ENCODE measurements at regions not wholly inside any gene's neighbourhood (a gene's known extent, or its start where the extent isn't known, plus 50 kb on each side); places are given as distances from the start of the nearest gene placed in this dataset.

GRCh38 chr4:34939073-34939472, 1305.2 kb downstream of the ARAP2 start:
- Mint-ChIP-seq H3K9me3 (no peaks in the 10 kb centered on the region), H3K4me1 (no peaks in the 10 kb centered on the region), H3K27me3 (ENCODE audit: low read depth) (no peaks in the 10 kb centered on the region), H3K4me3 (no peak overlapping the region), H3K36me3 (ENCODE audit: low read depth) (no peaks in the 10 kb centered on the region), H3K27ac (no peak overlapping the region)
- TF ChIP-seq CTCF (IDR thresholded peaks at IDR 0.05; ENCODE audit: unreplicated experiment in 3 of 3), result no peak

GRCh38 chr4:34943741-34944386, 1300.5 kb downstream of the ARAP2 start:
- Mint-ChIP-seq H3K36me3 (ENCODE audit: low read depth) (no peaks in the 10 kb centered on the region), H3K9me3 (no peaks in the 10 kb centered on the region), H3K4me1 (no peaks in the 10 kb centered on the region), H3K4me3 (no peak overlapping the region), H3K27me3 (ENCODE audit: low read depth) (no peaks in the 10 kb centered on the region), H3K27ac (no peak overlapping the region)
- no peak for TF ChIP-seq CTCF (IDR thresholded peaks at IDR 0.05; ENCODE audit: unreplicated experiment in 3 of 3)

- no peak overlapping the region for H3K4me3 Mint-ChIP-seq
- no peaks in the 10 kb centered on the region for H3K36me3 Mint-ChIP-seq (ENCODE audit: low read depth)
- no peaks in the 10 kb centered on the region for H3K9me3 Mint-ChIP-seq
- peak overlapping the region; percentile 4 to 23 (median 8) for H3K27ac Mint-ChIP-seq
- peaks cover 11% of the 10 kb centered on the region for H3K4me1 Mint-ChIP-seq
- TF ChIP-seq CTCF (IDR thresholded peaks at IDR 0.05; ENCODE audit: unreplicated experiment in 3 of 3), result no peak
- H3K27me3 Mint-ChIP-seq (ENCODE audit: low read depth), result no peaks in the 10 kb centered on the region
Observed at GRCh38 chr4:34950926-34951325, 1293.4 kb downstream of the ARAP2 start.

GRCh38 chr4:34953145-34953799, 1291.0 kb downstream of the ARAP2 start:
- peaks cover 11% of the 10 kb centered on the region for H3K4me1 Mint-ChIP-seq
- H3K27ac Mint-ChIP-seq, result no peak overlapping the region
- H3K9me3 Mint-ChIP-seq, result no peaks in the 10 kb centered on the region
- no peaks in the 10 kb centered on the region for H3K36me3 Mint-ChIP-seq (ENCODE audit: low read depth)
- no peak for TF ChIP-seq CTCF (IDR thresholded peaks at IDR 0.05; ENCODE audit: unreplicated experiment in 3 of 3)
- H3K4me3 Mint-ChIP-seq, result no peak overlapping the region
- no peaks in the 10 kb centered on the region for H3K27me3 Mint-ChIP-seq (ENCODE audit: low read depth)

- Mint-ChIP-seq H3K36me3 (ENCODE audit: low read depth) (no peaks in the 10 kb centered on the region), H3K27me3 (ENCODE audit: low read depth) (no peaks in the 10 kb centered on the region), H3K4me3 (no peak overlapping the region), H3K9me3 (no peaks in the 10 kb centered on the region), H3K4me1 (no peaks in the 10 kb centered on the region), H3K27ac (no peak overlapping the region)
- TF ChIP-seq CTCF (IDR thresholded peaks at IDR 0.05; ENCODE audit: unreplicated experiment in 3 of 3), result no peak
Observed at GRCh38 chr4:34964613-34965012, 1279.7 kb downstream of the ARAP2 start.

- H3K4me3 Mint-ChIP-seq, result no peak overlapping the region
- H3K27me3 Mint-ChIP-seq (ENCODE audit: low read depth), result no peaks in the 10 kb centered on the region
- no peak for TF ChIP-seq CTCF (IDR thresholded peaks at IDR 0.05; ENCODE audit: unreplicated experiment in 3 of 3)
- H3K4me1 Mint-ChIP-seq, result no peaks in the 10 kb centered on the region
- no peak overlapping the region for H3K27ac Mint-ChIP-seq
- no peaks in the 10 kb centered on the region for H3K9me3 Mint-ChIP-seq
- no peaks in the 10 kb centered on the region for H3K36me3 Mint-ChIP-seq (ENCODE audit: low read depth)
Observed at GRCh38 chr4:34972189-34972588, 1272.1 kb downstream of the ARAP2 start.

Data from nephron (organoid).